GM12801 (cell line): ENCODE measurements at regions not wholly inside any gene's neighbourhood (a gene's known extent, or its start where the extent isn't known, plus 50 kb on each side); places are given as distances from the start of the nearest gene placed in this dataset.

Experiments used
- TF ChIP-seq, protein P1 (sequence below): IDR thresholded peaks from one replicate; pipeline ENCODE4 v1.5.1; 2011; ENCODE audit warnings: control low read depth; ENCODE audit not compliant: insufficient read length; ENCODE audit errors: extremely low read depth

DNA sequence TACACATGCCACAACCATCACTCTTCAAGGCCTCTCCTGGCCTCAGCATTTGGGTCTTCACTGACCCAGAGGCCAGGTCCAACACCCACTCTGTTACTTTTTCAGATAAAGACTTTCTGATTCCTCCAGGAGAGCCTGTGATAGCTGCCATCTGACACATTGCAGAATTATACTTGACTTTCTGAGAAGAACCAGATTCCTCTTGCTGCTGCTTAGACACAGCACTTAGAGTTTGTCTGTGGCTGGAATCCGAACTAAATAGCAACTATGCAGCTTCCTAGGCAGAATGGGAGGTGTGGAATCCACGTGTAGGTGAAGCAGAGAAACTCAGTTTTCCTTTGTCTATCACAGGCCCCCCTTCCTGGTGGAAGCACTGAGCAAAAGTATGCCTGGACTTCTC, 344.7 kb upstream of the SLC30A5 start:
- TF ChIP-seq, protein P1, sequence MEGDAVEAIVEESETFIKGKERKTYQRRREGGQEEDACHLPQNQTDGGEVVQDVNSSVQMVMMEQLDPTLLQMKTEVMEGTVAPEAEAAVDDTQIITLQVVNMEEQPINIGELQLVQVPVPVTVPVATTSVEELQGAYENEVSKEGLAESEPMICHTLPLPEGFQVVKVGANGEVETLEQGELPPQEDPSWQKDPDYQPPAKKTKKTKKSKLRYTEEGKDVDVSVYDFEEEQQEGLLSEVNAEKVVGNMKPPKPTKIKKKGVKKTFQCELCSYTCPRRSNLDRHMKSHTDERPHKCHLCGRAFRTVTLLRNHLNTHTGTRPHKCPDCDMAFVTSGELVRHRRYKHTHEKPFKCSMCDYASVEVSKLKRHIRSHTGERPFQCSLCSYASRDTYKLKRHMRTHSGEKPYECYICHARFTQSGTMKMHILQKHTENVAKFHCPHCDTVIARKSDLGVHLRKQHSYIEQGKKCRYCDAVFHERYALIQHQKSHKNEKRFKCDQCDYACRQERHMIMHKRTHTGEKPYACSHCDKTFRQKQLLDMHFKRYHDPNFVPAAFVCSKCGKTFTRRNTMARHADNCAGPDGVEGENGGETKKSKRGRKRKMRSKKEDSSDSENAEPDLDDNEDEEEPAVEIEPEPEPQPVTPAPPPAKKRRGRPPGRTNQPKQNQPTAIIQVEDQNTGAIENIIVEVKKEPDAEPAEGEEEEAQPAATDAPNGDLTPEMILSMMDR: no peak

DNA sequence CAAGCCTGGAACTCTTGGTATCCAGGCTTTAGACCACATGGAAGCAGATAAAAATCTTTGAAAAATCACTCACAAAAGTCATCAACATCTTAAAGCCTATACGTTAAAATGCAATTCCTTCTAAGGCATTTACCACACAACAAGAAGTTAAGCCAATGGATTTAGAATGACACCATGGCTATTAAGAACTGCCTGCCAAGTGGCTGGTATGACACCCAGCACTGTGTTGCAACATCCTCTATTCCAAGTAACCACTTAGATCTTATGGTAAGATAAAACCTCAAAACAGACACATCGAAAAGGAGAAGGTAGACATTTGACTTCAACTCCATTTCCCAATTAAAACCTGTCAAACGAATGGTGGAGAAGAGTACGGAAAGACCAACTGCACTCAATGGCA, 344.2 kb upstream of the SLC30A5 start:
- TF ChIP-seq, protein P1: no peak

DNA sequence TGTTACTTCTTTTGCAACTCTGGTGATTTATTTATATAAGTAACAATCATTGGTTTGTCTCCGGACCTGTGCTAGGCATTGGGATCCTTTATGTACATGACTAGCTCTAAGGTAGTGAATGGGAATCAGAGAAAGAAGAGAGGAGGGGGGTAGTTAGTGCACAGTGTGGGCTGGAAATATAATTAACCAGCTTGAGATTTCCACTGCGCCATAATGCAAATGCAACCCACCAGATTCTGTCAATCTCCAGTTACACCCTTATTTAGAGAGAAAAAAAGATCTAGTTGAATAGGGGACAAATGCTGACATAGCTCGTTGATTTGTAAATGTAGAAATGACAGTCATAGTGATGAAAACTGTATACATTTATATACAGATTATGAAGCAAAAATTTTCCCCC, 342.2 kb upstream of the SLC30A5 start:
- TF ChIP-seq, protein P1: no peak

DNA sequence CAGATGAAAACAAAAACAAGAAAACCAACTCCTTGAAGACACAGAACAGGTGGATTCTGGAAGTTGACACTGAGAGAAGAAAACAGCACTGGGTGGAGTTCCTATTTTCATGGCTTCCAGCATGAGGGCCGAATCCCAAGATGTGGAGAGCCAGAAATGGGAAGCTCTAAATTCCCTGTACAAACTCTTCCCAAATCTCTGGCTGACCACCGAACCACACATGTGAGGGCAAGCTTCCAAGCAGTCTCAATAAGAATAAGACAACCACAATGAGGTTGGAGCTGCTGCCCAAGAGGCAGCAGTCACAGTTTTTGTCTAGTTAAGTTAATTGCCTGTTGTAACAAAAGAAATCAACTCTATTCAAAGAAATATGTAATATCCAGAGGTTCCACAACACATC, 339.3 kb upstream of the SLC30A5 start:
- TF ChIP-seq, protein P1: no peak

DNA sequence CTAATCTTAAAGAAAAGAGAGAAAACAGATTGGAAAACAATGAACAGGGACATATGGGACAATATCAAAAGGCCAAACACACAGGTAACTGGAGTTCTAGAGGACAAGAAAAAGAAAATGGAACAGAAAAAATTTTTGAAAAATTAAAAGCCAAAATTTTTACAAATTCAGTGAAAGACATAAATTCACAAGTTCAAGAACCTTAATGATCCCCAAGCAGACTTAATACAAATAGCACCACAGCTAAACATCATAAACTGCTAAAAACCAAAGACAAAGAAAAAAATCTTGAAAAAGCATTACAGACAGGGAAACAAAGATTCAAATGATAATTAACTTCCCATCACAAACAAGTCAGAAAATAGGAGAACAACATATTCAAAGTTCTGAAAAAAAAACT, 338.5 kb upstream of the SLC30A5 start:
- TF ChIP-seq, protein P1: no peak

DNA sequence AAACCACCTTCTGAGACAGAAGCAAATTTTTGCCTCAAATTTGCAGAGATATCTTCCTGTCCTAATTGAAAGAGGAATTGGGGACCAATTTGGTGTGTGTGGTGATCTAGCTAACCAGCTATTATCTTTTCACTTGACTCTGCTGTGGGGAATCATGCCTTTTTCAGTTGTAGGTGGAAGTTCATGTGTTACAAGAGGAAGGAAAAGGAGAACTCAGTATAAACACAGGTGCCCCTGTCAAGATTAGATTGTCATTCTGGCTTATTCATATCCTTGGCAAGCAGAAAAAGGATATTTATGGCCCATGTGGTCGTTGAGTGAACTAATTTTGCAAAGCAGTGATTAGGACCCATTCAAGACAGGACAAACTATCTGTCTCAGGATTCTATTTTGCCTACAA, 336.8 kb upstream of the SLC30A5 start:
- TF ChIP-seq, protein P1: no peak

DNA sequence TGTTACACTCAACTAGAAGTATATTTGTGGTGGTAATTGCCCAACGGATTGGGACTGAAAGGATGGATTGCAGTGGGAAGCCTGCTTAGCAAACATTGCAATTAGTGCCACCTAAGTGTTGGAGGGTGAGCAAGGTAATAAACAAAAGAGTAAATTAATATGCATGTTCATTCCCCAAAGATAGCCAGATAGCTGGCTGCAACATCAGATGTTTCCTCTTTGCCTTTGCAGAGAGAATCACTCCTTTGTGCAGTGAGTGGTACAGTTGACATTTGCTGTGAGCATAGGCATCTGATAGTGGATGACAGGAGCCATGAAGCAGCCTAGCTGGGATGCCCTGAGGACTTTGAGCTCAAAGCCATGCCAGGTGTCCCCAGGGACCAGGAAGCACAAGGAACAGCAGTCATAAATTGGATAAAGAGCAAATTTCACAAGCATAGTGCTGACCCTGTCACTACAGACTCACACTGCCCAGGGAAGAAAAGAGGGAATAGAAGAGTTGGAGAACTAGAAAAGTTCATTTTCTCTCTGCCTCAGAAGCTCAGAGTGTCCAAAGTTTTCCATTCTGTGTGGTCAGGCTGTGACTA, 336.1 kb upstream of the SLC30A5 start:
- TF ChIP-seq, protein P1: no peak
